ENCODE measurements at regions not wholly inside any gene's neighbourhood (a gene's known extent, or its start where the extent isn't known, plus 50 kb on each side); places are given as distances from the start of the nearest gene placed in this dataset.

DNA sequence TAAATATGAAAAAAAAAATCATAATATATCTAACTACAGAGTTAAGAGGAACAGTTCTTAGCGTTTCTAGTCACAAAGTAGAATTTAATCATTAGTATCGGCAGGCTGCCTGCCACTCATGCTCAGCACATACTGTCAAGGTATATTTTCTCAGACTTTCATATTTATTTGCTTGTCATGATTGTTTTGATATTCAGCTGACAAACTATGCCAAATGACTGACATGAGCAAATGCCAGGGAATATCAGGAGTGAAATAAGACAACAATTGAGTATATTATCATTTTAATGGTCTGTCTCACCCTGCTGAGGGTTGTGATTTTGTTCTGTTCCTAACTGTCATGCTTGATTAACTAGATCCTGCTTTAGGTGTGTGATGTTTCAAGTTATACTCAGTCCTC lies 395.0 kb upstream of the SPOCK3 start:
- peaks cover 7% of the 10 kb centered on the region for H3K9me3 Mint-ChIP-seq
- no peaks in the 10 kb centered on the region for H3K9me3 ChIP-seq (ENCODE audit: low read depth)
- DNase-seq (ENCODE audit: low spot score) = no peak
- no peak overlapping the region for H3K4me3 ChIP-seq
- no peak overlapping the region for H3K9ac ChIP-seq
- H3K4me2 ChIP-seq = no peak overlapping the region
- H3K36me3 ChIP-seq = no peaks in the 10 kb centered on the region
- peaks cover 2% of the 10 kb centered on the region for H3K27me3 Mint-ChIP-seq (ENCODE audit: insufficient read depth, low read depth)
- TF ChIP-seq EZH2phosphoT487 (IDR thresholded peaks at IDR 0.05) = no peak
- TF ChIP-seq CTCF (IDR thresholded peaks at IDR 0.05) = no peak
- TF ChIP-seq EZH2 (IDR thresholded peaks at IDR 0.05) = no peak
- H3K27ac Mint-ChIP-seq = no peak overlapping the region
- no peak overlapping the region for H3K27ac ChIP-seq
- H3K4me1 ChIP-seq = no peaks in the 10 kb centered on the region
- H3F3A ChIP-seq (ENCODE audit: low read depth) = no peaks in the 10 kb centered on the region
- peaks cover 8% of the 10 kb centered on the region for H3K4me1 Mint-ChIP-seq
- H3K79me2 ChIP-seq (ENCODE audit: low read depth) = no peaks in the 10 kb centered on the region
- H2AFZ ChIP-seq (replicated peaks) = no peak overlapping the region
- no peaks in the 10 kb centered on the region for H3K36me3 Mint-ChIP-seq
- no peaks in the 10 kb centered on the region for H4K20me1 ChIP-seq (ENCODE audit: low read depth)
- H3K27me3 ChIP-seq = no peaks in the 10 kb centered on the region
- no peak overlapping the region for H3K4me3 Mint-ChIP-seq

DNA sequence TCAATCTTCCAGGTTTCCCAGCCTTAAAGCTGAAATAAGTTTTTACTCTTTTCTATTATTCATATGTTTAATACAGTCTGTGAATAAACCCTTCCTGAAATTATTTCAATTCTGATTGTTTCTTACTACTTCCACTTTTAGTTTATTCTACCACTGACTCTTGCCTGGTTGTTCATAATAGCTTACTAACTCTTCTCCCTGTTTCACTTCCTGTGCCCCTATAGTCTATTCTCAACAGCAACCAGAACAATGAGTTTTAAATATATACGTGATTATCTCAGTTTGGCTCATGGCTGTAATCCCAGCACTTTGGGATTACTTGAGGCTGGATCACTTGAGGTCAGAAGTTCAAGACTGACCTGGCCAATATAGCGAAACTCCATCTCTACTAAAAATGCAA lies 408.0 kb upstream of the SPOCK3 start:
- no peak overlapping the region for H3K27ac ChIP-seq
- H3K9ac ChIP-seq = no peak overlapping the region

GRCh38 chr4:167645358-167645757 lies 411.1 kb upstream of the SPOCK3 start:
- TF ChIP-seq EZH2phosphoT487 (IDR thresholded peaks at IDR 0.05) (no peak), CTCF (IDR thresholded peaks at IDR 0.05) (no peak), EZH2 (IDR thresholded peaks at IDR 0.05) (no peak)
- H2AFZ ChIP-seq (replicated peaks) = no peak overlapping the region
- Mint-ChIP-seq H3K4me1 (peaks cover 2% of the 10 kb centered on the region), H3K27me3 (ENCODE audit: insufficient read depth, low read depth) (no peaks in the 10 kb centered on the region), H3K27ac (no peak overlapping the region), H3K36me3 (no peaks in the 10 kb centered on the region), H3K4me3 (no peak overlapping the region), H3K9me3 (no peaks in the 10 kb centered on the region)
- H3K27ac ChIP-seq = no peak overlapping the region
- H3K9me3 ChIP-seq (ENCODE audit: low read depth) = no peaks in the 10 kb centered on the region
- no peaks in the 10 kb centered on the region for H3K4me1 ChIP-seq
- DNase-seq (ENCODE audit: low spot score) = no peak
- H4K20me1 ChIP-seq (ENCODE audit: low read depth) = no peaks in the 10 kb centered on the region
- no peaks in the 10 kb centered on the region for H3K36me3 ChIP-seq
- H3F3A ChIP-seq (ENCODE audit: low read depth) = no peaks in the 10 kb centered on the region
- H3K27me3 ChIP-seq = no peaks in the 10 kb centered on the region
- no peak overlapping the region for H3K4me3 ChIP-seq
- H3K79me2 ChIP-seq (ENCODE audit: low read depth) = no peaks in the 10 kb centered on the region
- H3K4me2 ChIP-seq = no peak overlapping the region
- no peak overlapping the region for H3K9ac ChIP-seq

More for the DNA sequence above, 408.0 kb upstream of the SPOCK3 start:
- Histone ChIP-seq H3F3A (ENCODE audit: low read depth) (no peaks in the 10 kb centered on the region), H4K20me1 (ENCODE audit: low read depth) (no peaks in the 10 kb centered on the region), H3K4me3 (no peak overlapping the region), H3K79me2 (ENCODE audit: low read depth) (no peaks in the 10 kb centered on the region), H3K4me1 (no peaks in the 10 kb centered on the region), H3K4me2 (no peak overlapping the region), H3K27me3 (no peaks in the 10 kb centered on the region), H3K36me3 (no peaks in the 10 kb centered on the region), H3K9me3 (ENCODE audit: low read depth) (no peaks in the 10 kb centered on the region), H2AFZ (replicated peaks) (no peak overlapping the region)
- DNase-seq (ENCODE audit: low spot score) = no peak
- TF ChIP-seq EZH2phosphoT487 (IDR thresholded peaks at IDR 0.05) (no peak), CTCF (IDR thresholded peaks at IDR 0.05) (no peak), EZH2 (IDR thresholded peaks at IDR 0.05) (no peak)
- Mint-ChIP-seq H3K4me1 (peaks cover 2% of the 10 kb centered on the region), H3K36me3 (no peaks in the 10 kb centered on the region), H3K27me3 (ENCODE audit: insufficient read depth, low read depth) (no peaks in the 10 kb centered on the region), H3K4me3 (no peak overlapping the region), H3K27ac (no peak overlapping the region), H3K9me3 (no peaks in the 10 kb centered on the region)

Measured in neural progenitor cell (in vitro differentiated cells).